Vagina (tissue), 2 donors: ENCODE measurements at regions not wholly inside any gene's neighbourhood (a gene's known extent, or its start where the extent isn't known, plus 50 kb on each side); places are given as distances from the start of the nearest gene placed in this dataset.

Source experiments
- DNase-seq, 2 donors: peaks; one replicate each; pipeline ENCODE4 v3.0.0-alpha.2; 2017; ENCODE audit errors: extremely low spot score in 2 of 2
- H3K27ac ChIP-seq: fragments of 200-600 bp; sonication (generic); one replicate; pipeline ENCODE4 v1.5.1; 2019
- H3K27me3 ChIP-seq: fragments of 200-600 bp; sonication (generic); one replicate; pipeline ENCODE4 v1.5.1; 2019
- H3K36me3 ChIP-seq, 2 donors: fragments of 200-600 bp; sonication (generic); one replicate each; pipeline ENCODE4 v1.5.1; 2017 to 2019
- H3K4me1 ChIP-seq: fragments of 200-600 bp; sonication (generic); one replicate; pipeline ENCODE4 v1.5.1; 2019
- H3K4me3 ChIP-seq, 2 donors: fragments of 200-600 bp; sonication (generic); 1 replicate in 1 of 2; 2 replicates in 1 of 2; pipeline ENCODE4 v1.5.1; 2016 to 2019
- H3K9me3 ChIP-seq: fragments of 200-600 bp; sonication (generic); one replicate; pipeline ENCODE4 v1.5.1; 2019
- POLR2A ChIP-seq, 2 donors: fragments of 450-650 bp; IDR thresholded peaks; one replicate each; pipeline ENCODE4 v1.6.1; 2017; ENCODE audit warnings: antibody characterized with exemption in 2 of 2, mild to moderate bottlenecking in 2 of 2, moderate library complexity in 2 of 2
- POLR2AphosphoS5 ChIP-seq, 2 donors: sonication (generic); formaldehyde crosslinking; IDR thresholded peaks; one replicate each; pipeline ENCODE4 v1.9.0; 2017; ENCODE audit warnings: antibody characterized with exemption in 2 of 2, mild to moderate bottlenecking in 2 of 2, low read depth in 1 of 2; ENCODE audit not compliant: insufficient read depth in 1 of 2
- intact Hi-C: fragments of 100-400 bp; cut with DNase I; formaldehyde crosslinking; loops from one replicate; pipeline ENCODE4 v1.15.1; 2023
- TF ChIP-seq, protein P1 (sequence below), 3 experiments: fragments of 450-650 bp in 2 of 3; fragments of 200-600 bp in 1 of 3; sonication (generic) in 1 of 3; IDR thresholded peaks; one replicate each; pipeline ENCODE4 v1.5.1; 2017 to 2019; ENCODE audit warnings: antibody characterized with exemption in 3 of 3, mild to moderate bottlenecking in 2 of 3, moderate library complexity in 2 of 3

DNA sequence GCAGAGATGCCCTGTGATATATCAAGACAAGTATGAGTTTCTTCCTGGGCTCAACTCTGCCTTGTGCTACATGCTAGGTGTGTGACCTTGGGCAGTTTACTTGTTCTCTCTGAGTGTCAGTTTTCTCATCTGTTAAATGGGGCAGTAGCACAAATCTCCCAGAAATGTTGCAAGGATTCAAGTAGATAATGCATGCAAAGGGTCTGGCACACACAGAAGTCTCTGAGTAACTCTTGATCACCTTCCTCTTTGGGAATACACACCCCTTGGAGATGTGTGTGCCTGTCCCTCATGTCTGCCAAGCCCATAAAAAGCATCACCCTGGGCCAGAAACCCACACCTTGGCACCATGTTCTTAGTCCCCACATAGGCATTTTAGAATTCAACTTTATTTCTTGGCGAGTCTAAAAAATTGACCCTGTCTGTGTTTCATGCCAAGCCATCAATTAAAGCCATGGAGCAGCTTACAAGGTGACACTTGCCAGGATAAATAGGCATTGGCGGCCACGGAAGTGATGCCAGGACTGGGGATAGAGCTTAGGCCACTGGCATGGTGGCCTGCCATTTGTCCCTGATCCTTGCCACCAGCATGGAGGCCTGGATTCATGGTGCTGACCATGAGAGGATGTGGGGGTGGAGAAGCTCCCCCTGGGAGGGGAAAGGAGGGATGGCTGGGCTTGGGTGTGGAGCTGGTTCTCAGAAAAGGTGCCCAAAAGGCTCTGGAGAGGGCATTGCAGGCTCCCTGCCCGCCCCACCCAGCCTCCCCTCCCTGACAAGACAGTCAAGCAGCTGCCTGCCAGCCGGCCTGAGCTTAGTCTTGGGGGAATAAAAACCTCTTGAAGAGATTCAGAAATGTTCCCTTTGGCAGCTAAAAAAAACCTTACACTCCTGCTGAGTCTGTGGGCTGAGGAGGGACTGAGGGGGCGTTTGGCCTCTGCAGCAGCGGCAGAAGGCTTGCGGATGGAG, 118.0 kb upstream of the IPO9 start:
- peaks cover 67% of the 10 kb centered on the region for H3K4me1 ChIP-seq

DNA sequence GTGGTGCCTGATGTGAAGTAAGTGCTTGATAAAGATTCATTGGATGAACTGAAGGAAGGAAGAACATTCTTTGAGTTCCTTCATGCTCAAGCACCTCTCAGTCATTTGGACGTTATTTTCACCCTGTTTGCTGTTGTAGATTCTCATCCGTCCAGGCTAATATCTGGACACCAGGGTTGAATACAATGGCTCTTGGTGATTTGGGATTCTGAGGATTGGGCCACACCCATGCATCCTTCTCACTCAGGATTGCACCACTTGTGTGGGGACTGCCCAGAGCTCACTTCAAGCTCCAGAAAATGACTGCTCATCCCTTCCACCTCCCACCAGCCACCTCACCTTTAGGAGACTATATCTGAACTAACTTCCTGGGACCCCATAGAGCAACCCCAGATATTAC, 117.1 kb upstream of the IPO9 start:
- Histone ChIP-seq H3K9me3 (no peaks in the 10 kb centered on the region), H3K36me3 (no peaks in the 10 kb centered on the region), H3K27ac (peak overlapping the region; percentile 95), H3K4me1 (peaks cover 75% of the 10 kb centered on the region), H3K4me3 (no peak overlapping the region), H3K27me3 (no peaks in the 10 kb centered on the region)
- DNase-seq, result no peak
- intact Hi-C loops, result loop anchor here (5.0 kb wide), 1 partner anchor 175 kb away; the partner anchor contains the start of gene NAV1
- TF ChIP-seq POLR2AphosphoS5 (IDR thresholded peaks at IDR 0.05; ENCODE audit: insufficient read depth in 1 of 2, low read depth in 1 of 2) (no peak), POLR2A (IDR thresholded peaks at IDR 0.05) (no peak)
- TF ChIP-seq, protein P1, sequence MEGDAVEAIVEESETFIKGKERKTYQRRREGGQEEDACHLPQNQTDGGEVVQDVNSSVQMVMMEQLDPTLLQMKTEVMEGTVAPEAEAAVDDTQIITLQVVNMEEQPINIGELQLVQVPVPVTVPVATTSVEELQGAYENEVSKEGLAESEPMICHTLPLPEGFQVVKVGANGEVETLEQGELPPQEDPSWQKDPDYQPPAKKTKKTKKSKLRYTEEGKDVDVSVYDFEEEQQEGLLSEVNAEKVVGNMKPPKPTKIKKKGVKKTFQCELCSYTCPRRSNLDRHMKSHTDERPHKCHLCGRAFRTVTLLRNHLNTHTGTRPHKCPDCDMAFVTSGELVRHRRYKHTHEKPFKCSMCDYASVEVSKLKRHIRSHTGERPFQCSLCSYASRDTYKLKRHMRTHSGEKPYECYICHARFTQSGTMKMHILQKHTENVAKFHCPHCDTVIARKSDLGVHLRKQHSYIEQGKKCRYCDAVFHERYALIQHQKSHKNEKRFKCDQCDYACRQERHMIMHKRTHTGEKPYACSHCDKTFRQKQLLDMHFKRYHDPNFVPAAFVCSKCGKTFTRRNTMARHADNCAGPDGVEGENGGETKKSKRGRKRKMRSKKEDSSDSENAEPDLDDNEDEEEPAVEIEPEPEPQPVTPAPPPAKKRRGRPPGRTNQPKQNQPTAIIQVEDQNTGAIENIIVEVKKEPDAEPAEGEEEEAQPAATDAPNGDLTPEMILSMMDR (IDR thresholded peaks at IDR 0.05), result no peak

More for the DNA sequence above, 118.0 kb upstream of the IPO9 start:
- H3K27me3 ChIP-seq, result no peaks in the 10 kb centered on the region
- TF ChIP-seq, protein P1 (IDR thresholded peaks at IDR 0.05), result no peak
- H3K36me3 ChIP-seq, result no peaks in the 10 kb centered on the region
- intact Hi-C loops, result loop anchor here (5.0 kb wide), 1 partner anchor 174 kb away; the partner anchor contains the start of gene NAV1
- peak overlapping the region; percentile 95 for H3K27ac ChIP-seq
- no peaks in the 10 kb centered on the region for H3K9me3 ChIP-seq
- H3K4me3 ChIP-seq, result no peak overlapping the region
- DNase-seq, result no peak

GRCh38 chr1:201712387-201713085, 116.4 kb upstream of the IPO9 start:
- Histone ChIP-seq H3K27me3 (no peaks in the 10 kb centered on the region), H3K4me3 (no peak overlapping the region), H3K27ac (peak overlapping the region; percentile 95), H3K4me1 (peaks cover 80% of the 10 kb centered on the region), H3K36me3 (no peaks in the 10 kb centered on the region), H3K9me3 (no peaks in the 10 kb centered on the region)
- intact Hi-C loops, result loop anchor here (5.0 kb wide), 1 partner anchor 175 kb away; the partner anchor contains the start of gene NAV1
- DNase-seq, result no peak
- TF ChIP-seq POLR2AphosphoS5 (IDR thresholded peaks at IDR 0.05; ENCODE audit: insufficient read depth in 1 of 2, low read depth in 1 of 2) (no peak), POLR2A (IDR thresholded peaks at IDR 0.05) (no peak)
- TF ChIP-seq, protein P1 (IDR thresholded peaks at IDR 0.05), result no peak

DNA sequence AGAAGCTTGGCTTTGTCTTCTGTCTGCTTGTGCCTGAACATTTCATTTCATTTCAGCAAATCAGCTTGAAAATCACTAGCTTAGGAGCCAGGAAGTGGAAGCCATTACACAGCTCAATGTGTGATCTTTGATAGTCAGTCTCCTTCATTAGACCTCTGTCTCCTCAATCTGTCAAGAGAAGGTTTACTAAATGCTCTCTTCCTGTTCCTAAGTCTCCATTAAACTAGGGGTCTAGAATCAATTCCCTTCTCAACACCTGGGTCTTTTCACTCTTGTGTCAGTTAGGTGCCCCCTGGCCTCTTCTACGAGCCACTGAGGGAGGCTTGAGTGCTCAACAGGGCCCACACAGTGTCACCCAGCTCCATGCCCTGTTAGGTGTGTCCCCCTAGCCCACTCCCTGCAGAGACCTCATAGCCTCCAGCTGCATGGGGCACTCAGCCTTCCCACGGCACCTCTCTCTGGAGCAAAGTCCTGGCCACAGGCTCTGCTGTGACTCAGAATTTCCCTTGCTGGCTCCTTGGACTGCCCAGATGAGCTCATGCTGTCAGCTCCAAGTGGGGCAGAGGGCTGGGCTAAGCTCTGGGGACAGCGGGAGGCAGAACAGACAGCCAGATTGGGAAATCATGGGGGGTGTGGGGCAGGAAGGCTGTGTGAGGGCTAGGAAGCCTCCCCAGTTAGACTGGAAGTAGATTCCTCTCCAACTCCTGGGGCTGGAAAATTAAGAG, 115.7 kb upstream of the IPO9 start:
- intact Hi-C loops, result loop anchor here (5.0 kb wide), 1 partner anchor 176 kb away; the partner anchor contains the start of gene NAV1
- Histone ChIP-seq H3K9me3 (no peaks in the 10 kb centered on the region), H3K27me3 (no peaks in the 10 kb centered on the region), H3K4me1 (peaks cover 85% of the 10 kb centered on the region), H3K4me3 (no peak overlapping the region), H3K36me3 (no peaks in the 10 kb centered on the region), H3K27ac (peak overlapping the region; percentile 95)
- TF ChIP-seq POLR2AphosphoS5 (IDR thresholded peaks at IDR 0.05; ENCODE audit: insufficient read depth in 1 of 2, low read depth in 1 of 2) (peak; percentile 98 to 99), POLR2A (IDR thresholded peaks at IDR 0.05) (no peak)
- TF ChIP-seq, protein P1 (IDR thresholded peaks at IDR 0.05), result no peak
- DNase-seq, result peak in 1 of 2 donors; percentile 100
